ENCODE measurements at regions not wholly inside any gene's neighbourhood (a gene's known extent, or its start where the extent isn't known, plus 50 kb on each side); places are given as distances from the start of the nearest gene placed in this dataset.

GRCh38 chr9:547314-547713 is 294.2 kb upstream of the DMRT1 start:
- TF ChIP-seq CTCF (IDR thresholded peaks at IDR 0.05; ENCODE audit: control extremely low read depth in 1 of 3, insufficient read depth in 1 of 3, low read depth in 1 of 3, low read length in 3 of 3) (no peak), POLR2A (IDR thresholded peaks at IDR 0.05; ENCODE audit: control extremely low read depth in 1 of 2, low read depth in 2 of 2, low read length in 2 of 2) (no peak), E2F6 (IDR thresholded peaks at IDR 0.05) (no peak)

Measured in H1 (cell line).